Muscle of leg (tissue), 3 donors: ENCODE measurements at regions not wholly inside any gene's neighbourhood (a gene's known extent, or its start where the extent isn't known, plus 50 kb on each side); places are given as distances from the start of the nearest gene placed in this dataset.
"Not testable (repeated sequence)": the region's sequence is repeated elsewhere in the genome, so short reads cannot be mapped to it uniquely, and the experiment has no call there.

Source experiments
- DNase-seq: peaks from one replicate; pipeline ENCODE4 v3.0.0; 2013
- H3K27ac ChIP-seq: one replicate; pipeline ENCODE4 v1.5.1; 2013; ENCODE audit warnings: mild to moderate bottlenecking, low read length, control low read depth
- H3K27me3 ChIP-seq: one replicate; pipeline ENCODE4 v1.6.1; 2013; ENCODE audit warnings: low read length; ENCODE audit not compliant: control insufficient read depth, insufficient read depth
- H3K36me3 ChIP-seq: one replicate; pipeline ENCODE4 v1.6.1; 2013; ENCODE audit warnings: low read length; ENCODE audit not compliant: control insufficient read depth, insufficient read depth
- H3K4me1 ChIP-seq: one replicate; pipeline ENCODE4 v1.6.1; 2013; ENCODE audit warnings: low read length; ENCODE audit not compliant: control insufficient read depth, insufficient read depth
- H3K4me3 ChIP-seq: one replicate; pipeline ENCODE4 v1.5.1; 2013; ENCODE audit warnings: low read length, control low read depth
- H3K9me3 ChIP-seq: replicated peaks from 2 replicates; pipeline ENCODE4 v1.6.1; 2013; ENCODE audit warnings: low read depth, low read length; ENCODE audit not compliant: control insufficient read depth
- WGBS: methylation state at CpG from one replicate; pipeline ENCODE4 v1.1.5; 2013; ENCODE audit warnings: missing lambda C conversion rate; ENCODE audit not compliant: insufficient coverage; 5-methylcytosine and 5-hydroxymethylcytosine counted together

- H3K36me3 ChIP-seq, result no peaks in the 10 kb centered on the region
- H3K4me1 ChIP-seq, result no peaks in the 10 kb centered on the region
- no peaks in the 10 kb centered on the region for H3K9me3 ChIP-seq
- no peak overlapping the region for H3K4me3 ChIP-seq
- no peak overlapping the region for H3K27ac ChIP-seq
- H3K27me3 ChIP-seq, result peaks cover 13% of the 10 kb centered on the region
- no peak for DNase-seq
- 68% methylated on average over 3 of the region's 6 CpGs for WGBS
These were observed 95.0 kb upstream of the LHX1 start for GRCh38 chr17:36842231-36842819.

- H3K27me3 ChIP-seq, result peaks cover 13% of the 10 kb centered on the region
- 55% methylated on average over 8 of the region's 12 CpGs for WGBS
These were observed 94.2 kb upstream of the LHX1 start for GRCh38 chr17:36842963-36843558.

DNA sequence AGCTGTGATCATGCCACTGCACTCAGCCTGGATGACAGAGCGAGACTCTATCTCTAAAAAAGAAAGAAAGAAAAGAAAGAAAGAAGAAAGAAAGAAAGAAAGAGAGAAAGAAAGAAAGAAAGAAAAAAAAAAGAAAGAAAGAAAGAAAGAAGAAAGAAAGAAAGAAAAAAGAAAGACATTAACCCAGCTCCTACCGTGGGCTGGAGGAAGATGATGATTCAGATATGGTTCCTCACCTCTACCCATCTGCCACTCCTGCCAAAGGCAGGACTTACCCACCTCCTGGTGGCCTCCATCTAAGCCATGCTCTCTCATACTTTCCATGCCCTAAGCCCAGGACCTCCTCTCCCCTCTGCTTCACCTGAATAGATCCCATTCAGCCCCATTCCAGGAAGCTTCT lies 93.3 kb upstream of the LHX1 start:
- Histone ChIP-seq H3K9me3 (no peaks in the 10 kb centered on the region), H3K4me1 (no peaks in the 10 kb centered on the region), H3K36me3 (no peaks in the 10 kb centered on the region), H3K27ac (no peak overlapping the region), H3K27me3 (peaks cover 14% of the 10 kb centered on the region), H3K4me3 (no peak overlapping the region)
- no peak for DNase-seq
- no CpG with 5 or more reads among the region's 2 CpGs for WGBS

More at GRCh38 chr17:36842963-36843558, 94.2 kb upstream of the LHX1 start:
- Histone ChIP-seq H3K27ac (no peak overlapping the region), H3K4me3 (no peak overlapping the region), H3K4me1 (no peaks in the 10 kb centered on the region), H3K36me3 (no peaks in the 10 kb centered on the region), H3K9me3 (no peaks in the 10 kb centered on the region)
- DNase-seq, result no peak

GRCh38 chr17:36844601-36845000 lies 92.7 kb upstream of the LHX1 start:
- no peak overlapping the region for H3K27ac ChIP-seq
- H3K4me1 ChIP-seq, result no peaks in the 10 kb centered on the region
- H3K27me3 ChIP-seq, result peaks cover 14% of the 10 kb centered on the region
- DNase-seq, result no peak
- H3K9me3 ChIP-seq, result no peaks in the 10 kb centered on the region
- H3K36me3 ChIP-seq, result no peaks in the 10 kb centered on the region
- no peak overlapping the region for H3K4me3 ChIP-seq
- WGBS, result 100% methylated on average over 1 of the region's 2 CpGs

- no peak overlapping the region for H3K4me3 ChIP-seq
- no peaks in the 10 kb centered on the region for H3K4me1 ChIP-seq
- no peaks in the 10 kb centered on the region for H3K36me3 ChIP-seq
- no peak for DNase-seq
- no peak overlapping the region for H3K27ac ChIP-seq
- no peaks in the 10 kb centered on the region for H3K9me3 ChIP-seq
- 34% methylated on average over 4 of the region's 5 CpGs for WGBS
- peaks cover 12% of the 10 kb centered on the region for H3K27me3 ChIP-seq
These were observed 91.4 kb upstream of the LHX1 start for GRCh38 chr17:36845916-36846315.

- Histone ChIP-seq H3K27me3 (peaks cover 12% of the 10 kb centered on the region), H3K9me3 (no peaks in the 10 kb centered on the region), H3K4me3 (no peak overlapping the region), H3K4me1 (no peaks in the 10 kb centered on the region), H3K36me3 (no peaks in the 10 kb centered on the region), H3K27ac (no peak overlapping the region)
- no peak for DNase-seq
- WGBS, result 31% methylated on average over 6 of the region's 14 CpGs
These were observed 90.6 kb upstream of the LHX1 start for GRCh38 chr17:36846410-36847292.

- Histone ChIP-seq H3K36me3 (no peaks in the 10 kb centered on the region), H3K4me3 (no peak overlapping the region), H3K27ac (no peak overlapping the region), H3K4me1 (no peaks in the 10 kb centered on the region), H3K27me3 (peaks cover 10% of the 10 kb centered on the region), H3K9me3 (no peaks in the 10 kb centered on the region)
- DNase-seq, result no peak
- WGBS, result 67% methylated on average over 4 of the region's 10 CpGs
These were observed 89.0 kb upstream of the LHX1 start for GRCh38 chr17:36848008-36848902.

- not testable (repeated sequence) for H3K27ac ChIP-seq, DNase-seq, H3K36me3 ChIP-seq, H3K9me3 ChIP-seq, H3K4me3 ChIP-seq, H3K27me3 ChIP-seq, H3K4me1 ChIP-seq
- WGBS, result 85% methylated on average over 7 of the region's 9 CpGs
These were observed 88.3 kb upstream of the LHX1 start for GRCh38 chr17:36849020-36849419.

DNA sequence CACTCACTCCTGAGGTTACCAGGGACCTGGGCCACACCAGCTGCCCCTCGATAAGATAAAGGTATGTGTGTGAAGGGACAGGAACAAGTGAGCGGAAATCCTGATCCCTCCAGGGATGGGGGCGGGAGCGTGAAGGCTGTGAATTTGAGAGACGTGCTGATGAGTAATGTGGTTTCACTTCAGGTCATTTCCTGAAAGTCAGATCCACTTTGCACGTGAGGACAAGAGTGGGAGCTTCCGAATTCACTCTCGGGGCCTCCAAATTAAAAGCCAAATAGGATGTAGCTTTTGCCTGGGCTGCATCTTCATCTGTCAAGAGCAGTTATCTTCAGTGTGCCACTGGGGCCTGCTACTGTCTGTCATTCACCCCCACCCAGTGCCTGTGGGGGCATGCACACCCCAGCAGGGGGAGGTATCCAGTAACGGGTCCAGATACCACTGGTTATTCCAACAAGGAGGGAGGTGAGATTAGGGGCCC lies 87.4 kb upstream of the LHX1 start:
- H3K27me3 ChIP-seq, result peaks cover 6% of the 10 kb centered on the region
- no peak for DNase-seq
- 18% methylated on average over 7 of the region's 9 CpGs for WGBS
- no peaks in the 10 kb centered on the region for H3K36me3 ChIP-seq
- H3K4me1 ChIP-seq, result no peaks in the 10 kb centered on the region
- no peaks in the 10 kb centered on the region for H3K9me3 ChIP-seq
- no peak overlapping the region for H3K27ac ChIP-seq
- no peak overlapping the region for H3K4me3 ChIP-seq
